Neural cell (in vitro differentiated cells): ENCODE measurements at regions not wholly inside any gene's neighbourhood (a gene's known extent, or its start where the extent isn't known, plus 50 kb on each side); places are given as distances from the start of the nearest gene placed in this dataset.

Experiments
- H2AFZ ChIP-seq: fragments of 200-600, 300-800 bp; sonication (generic), shearing (Covaris generic); 2 replicates; pipeline ENCODE4 v1.6.0; 2014; ENCODE audit warnings: low read depth, mild to moderate bottlenecking, antibody characterized with exemption, low read length, moderate library complexity
- H3F3A ChIP-seq: fragments of 200-600 bp; shearing (Covaris generic); 2 replicates; pipeline ENCODE4 v1.6.1; 2016; ENCODE audit warnings: mild to moderate bottlenecking, moderate library complexity, mixed read lengths, antibody characterized with exemption, low read length; ENCODE audit not compliant: insufficient read depth, poor library complexity, severe bottlenecking
- H3K27ac ChIP-seq: fragments of 200-600, 300-800 bp; sonication (generic), shearing (Covaris generic); 2 replicates; pipeline ENCODE4 v1.5.1; 2014; ENCODE audit warnings: mild to moderate bottlenecking, low read length, moderate library complexity
- H3K27me3 ChIP-seq: fragments of 300-800, 200-600 bp; sonication (generic), shearing (Covaris generic); 2 replicates; pipeline ENCODE4 v1.6.0; 2014; ENCODE audit warnings: mild to moderate bottlenecking, low read depth, low read length, moderate library complexity; ENCODE audit not compliant: insufficient read depth
- H3K36me3 ChIP-seq: fragments of 300-800, 200-600 bp; sonication (generic), shearing (Covaris generic); 2 replicates; pipeline ENCODE4 v1.5.1; 2014; ENCODE audit warnings: mild to moderate bottlenecking, antibody characterized with exemption, low read length, moderate library complexity; ENCODE audit not compliant: insufficient read depth
- H3K4me2 ChIP-seq: fragments of 300-800, 200-600 bp; sonication (generic), shearing (Covaris generic); 2 replicates; pipeline ENCODE4 v1.6.0; 2014; ENCODE audit warnings: mild to moderate bottlenecking, low read length
- H3K4me3 ChIP-seq: fragments of 300-800, 200-600 bp; sonication (generic), shearing (Covaris generic); 2 replicates; pipeline ENCODE4 v1.5.1; 2014; ENCODE audit warnings: mild to moderate bottlenecking, low read length, moderate library complexity
- H3K79me2 ChIP-seq: fragments of 200-600 bp; shearing (Covaris generic); replicated peaks from 2 replicates; pipeline ENCODE4 v1.6.0; 2014; ENCODE audit warnings: mild to moderate bottlenecking, low read length, moderate library complexity; ENCODE audit not compliant: insufficient read depth
- H3K9ac ChIP-seq: fragments of 300-800, 200-600 bp; sonication (generic), shearing (Covaris generic); 2 replicates; pipeline ENCODE4 v1.6.1; 2016; ENCODE audit warnings: mild to moderate bottlenecking, low read length, mixed read lengths
- H3K9me2 ChIP-seq: fragments of 200-600 bp; shearing (Covaris generic); 2 replicates; pipeline ENCODE4 v1.6.1; 2016; ENCODE audit warnings: mild to moderate bottlenecking, low read length, mixed read lengths; ENCODE audit not compliant: insufficient read depth
- H3K9me3 ChIP-seq: fragments of 200-600, 300-800 bp; sonication (generic), shearing (Covaris generic); 2 replicates; pipeline ENCODE4 v1.6.1; 2016; ENCODE audit warnings: mild to moderate bottlenecking, mixed run types, low read length, moderate library complexity, mixed read lengths
- H4K20me1 ChIP-seq: fragments of 200-600 bp; shearing (Covaris generic); 2 replicates; pipeline ENCODE4 v1.6.1; 2016; ENCODE audit warnings: mild to moderate bottlenecking, mixed run types; ENCODE audit not compliant: insufficient read depth
- EP300 ChIP-seq: fragments of 450-650 bp; conservative IDR thresholded peaks from 2 replicates; pipeline ENCODE4 v1.6.1; 2014; ENCODE audit warnings: antibody characterized with exemption, mild to moderate bottlenecking, moderate library complexity; ENCODE audit not compliant: poor library complexity, severe bottlenecking
- EZH2 ChIP-seq: fragments of 200-600, 300-800 bp; shearing (Covaris generic), sonication (generic); IDR thresholded peaks from 2 replicates; pipeline ENCODE4 v1.6.1; 2014; ENCODE audit warnings: antibody characterized with exemption, low read length, borderline replicate concordance, mild to moderate bottlenecking; ENCODE audit not compliant: insufficient read depth, poor library complexity, severe bottlenecking
- MXI1 ChIP-seq: fragments of 450-650 bp; conservative IDR thresholded peaks from 2 replicates; pipeline ENCODE4 v1.6.1; 2014; ENCODE audit warnings: antibody characterized with exemption, mild to moderate bottlenecking; ENCODE audit not compliant: poor library complexity, severe bottlenecking
- POLR2AphosphoS5 ChIP-seq: IDR thresholded peaks from 2 replicates; pipeline ENCODE4 v1.6.1; 2012
- RAD21 ChIP-seq: fragments of 450-650 bp; conservative IDR thresholded peaks from 2 replicates; pipeline ENCODE4 v1.6.1; 2014; ENCODE audit warnings: antibody characterized with exemption, mild to moderate bottlenecking, moderate library complexity
- REST ChIP-seq: IDR thresholded peaks from 2 replicates; pipeline ENCODE4 v1.6.1; 2012; ENCODE audit warnings: borderline replicate concordance
- SMC3 ChIP-seq: fragments of 450-650 bp; conservative IDR thresholded peaks from 2 replicates; pipeline ENCODE4 v1.6.1; 2014; ENCODE audit warnings: antibody characterized with exemption, mild to moderate bottlenecking, moderate library complexity; ENCODE audit not compliant: poor library complexity
- TAF1 ChIP-seq: IDR thresholded peaks from 2 replicates; pipeline ENCODE4 v1.6.1; 2012; ENCODE audit warnings: low read depth
- TF ChIP-seq, protein P1 (sequence below): fragments of 450-650 bp; IDR thresholded peaks from 2 replicates; pipeline ENCODE4 v1.5.1; 2014; ENCODE audit warnings: antibody characterized with exemption, mild to moderate bottlenecking, moderate library complexity; ENCODE audit not compliant: poor library complexity, severe bottlenecking

GRCh38 chr1:191831572-191831971, 326.7 kb upstream of the RGS18 start:
- H3K9me2 ChIP-seq = no peaks in the 10 kb centered on the region
- no peaks in the 10 kb centered on the region for H3K27me3 ChIP-seq
- no peaks in the 10 kb centered on the region for H3K79me2 ChIP-seq
- no peaks in the 10 kb centered on the region for H3F3A ChIP-seq
- H3K9me3 ChIP-seq = no peaks in the 10 kb centered on the region
- TF ChIP-seq RAD21 (no peak), MXI1 (no peak), SMC3 (no peak), EZH2 (no peak), EP300 (no peak), REST (no peak), TAF1 (no peak), POLR2AphosphoS5 (no peak)
- TF ChIP-seq, protein P1, sequence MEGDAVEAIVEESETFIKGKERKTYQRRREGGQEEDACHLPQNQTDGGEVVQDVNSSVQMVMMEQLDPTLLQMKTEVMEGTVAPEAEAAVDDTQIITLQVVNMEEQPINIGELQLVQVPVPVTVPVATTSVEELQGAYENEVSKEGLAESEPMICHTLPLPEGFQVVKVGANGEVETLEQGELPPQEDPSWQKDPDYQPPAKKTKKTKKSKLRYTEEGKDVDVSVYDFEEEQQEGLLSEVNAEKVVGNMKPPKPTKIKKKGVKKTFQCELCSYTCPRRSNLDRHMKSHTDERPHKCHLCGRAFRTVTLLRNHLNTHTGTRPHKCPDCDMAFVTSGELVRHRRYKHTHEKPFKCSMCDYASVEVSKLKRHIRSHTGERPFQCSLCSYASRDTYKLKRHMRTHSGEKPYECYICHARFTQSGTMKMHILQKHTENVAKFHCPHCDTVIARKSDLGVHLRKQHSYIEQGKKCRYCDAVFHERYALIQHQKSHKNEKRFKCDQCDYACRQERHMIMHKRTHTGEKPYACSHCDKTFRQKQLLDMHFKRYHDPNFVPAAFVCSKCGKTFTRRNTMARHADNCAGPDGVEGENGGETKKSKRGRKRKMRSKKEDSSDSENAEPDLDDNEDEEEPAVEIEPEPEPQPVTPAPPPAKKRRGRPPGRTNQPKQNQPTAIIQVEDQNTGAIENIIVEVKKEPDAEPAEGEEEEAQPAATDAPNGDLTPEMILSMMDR = no peak
- no peak overlapping the region for H3K4me3 ChIP-seq
- H3K27ac ChIP-seq = no peak overlapping the region
- no peak overlapping the region for H3K4me2 ChIP-seq
- H3K9ac ChIP-seq = no peak overlapping the region
- H3K36me3 ChIP-seq = no peaks in the 10 kb centered on the region
- no peaks in the 10 kb centered on the region for H4K20me1 ChIP-seq
- H2AFZ ChIP-seq = no peak overlapping the region

GRCh38 chr1:191839891-191840290, 318.4 kb upstream of the RGS18 start:
- Histone ChIP-seq H3K9me3 (no peaks in the 10 kb centered on the region), H3F3A (no peaks in the 10 kb centered on the region), H4K20me1 (no peaks in the 10 kb centered on the region), H3K9ac (no peak overlapping the region), H2AFZ (no peak overlapping the region), H3K36me3 (no peaks in the 10 kb centered on the region), H3K4me2 (no peak overlapping the region), H3K27ac (no peak overlapping the region), H3K4me3 (no peak overlapping the region), H3K9me2 (no peaks in the 10 kb centered on the region), H3K79me2 (no peaks in the 10 kb centered on the region), H3K27me3 (no peaks in the 10 kb centered on the region)
- no peak for TF ChIP-seq EP300
